PFSK-1 (cell line): ENCODE measurements at regions not wholly inside any gene's neighbourhood (a gene's known extent, or its start where the extent isn't known, plus 50 kb on each side); places are given as distances from the start of the nearest gene placed in this dataset.

Experiments
- FOXP2 ChIP-seq: optimal IDR thresholded peaks from 2 replicates; pipeline ENCODE3; 2011; ENCODE audit warnings: borderline replicate concordance, control low read depth, inconsistent platforms; ENCODE audit not compliant: insufficient read depth; ENCODE audit errors: extremely low read length, extremely low read depth
- POLR2AphosphoS5 ChIP-seq: IDR thresholded peaks from 2 replicates; pipeline ENCODE4 v1.6.1; 2012; ENCODE audit warnings: low read depth, mild to moderate bottlenecking, control low read depth, low read length, moderate library complexity
- SIN3A ChIP-seq: IDR thresholded peaks from 2 replicates; pipeline ENCODE4 v1.6.1; 2012; ENCODE audit warnings: mild to moderate bottlenecking, low read length, moderate library complexity, borderline replicate concordance; ENCODE audit not compliant: insufficient read depth
- TAF1 ChIP-seq: IDR thresholded peaks from 2 replicates; pipeline ENCODE4 v1.6.1; 2012; ENCODE audit warnings: low read length, control low read depth, borderline replicate concordance; ENCODE audit not compliant: insufficient read depth
- TF ChIP-seq, protein P1 (sequence below), 2 experiments: IDR thresholded peaks; 2 replicates each; pipeline versions ENCODE4 v1.6.1 to v1.8.0; 2011 to 2012; ENCODE audit warnings: low read depth in 2 of 2, low read length in 2 of 2, control low read depth in 1 of 2, inconsistent platforms in 1 of 2, mild to moderate bottlenecking in 1 of 2, moderate library complexity in 1 of 2; ENCODE audit not compliant: insufficient read depth in 1 of 2

DNA sequence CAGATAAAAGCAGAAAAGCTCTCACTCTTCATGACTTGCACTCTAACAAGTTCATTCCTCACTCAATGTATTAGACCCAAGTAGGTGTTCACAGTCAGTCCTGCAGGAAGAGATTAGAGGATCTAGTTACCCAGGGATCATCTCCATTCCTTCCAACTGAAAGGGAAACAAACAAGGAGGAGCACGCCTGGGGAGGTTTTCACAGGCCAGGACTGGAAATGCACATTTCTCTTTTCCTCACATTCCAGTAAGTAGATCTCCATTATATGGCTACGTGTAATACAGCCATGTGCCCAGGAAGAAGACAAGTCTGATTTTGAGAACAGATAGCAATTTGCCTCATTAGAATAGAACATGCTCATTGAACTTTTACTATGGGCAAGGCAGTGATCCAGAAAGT is 1132.2 kb upstream of the FAM98A start:
- TF ChIP-seq TAF1 (no peak), SIN3A (no peak), POLR2AphosphoS5 (no peak), FOXP2 (no peak)
- TF ChIP-seq, protein P1, sequence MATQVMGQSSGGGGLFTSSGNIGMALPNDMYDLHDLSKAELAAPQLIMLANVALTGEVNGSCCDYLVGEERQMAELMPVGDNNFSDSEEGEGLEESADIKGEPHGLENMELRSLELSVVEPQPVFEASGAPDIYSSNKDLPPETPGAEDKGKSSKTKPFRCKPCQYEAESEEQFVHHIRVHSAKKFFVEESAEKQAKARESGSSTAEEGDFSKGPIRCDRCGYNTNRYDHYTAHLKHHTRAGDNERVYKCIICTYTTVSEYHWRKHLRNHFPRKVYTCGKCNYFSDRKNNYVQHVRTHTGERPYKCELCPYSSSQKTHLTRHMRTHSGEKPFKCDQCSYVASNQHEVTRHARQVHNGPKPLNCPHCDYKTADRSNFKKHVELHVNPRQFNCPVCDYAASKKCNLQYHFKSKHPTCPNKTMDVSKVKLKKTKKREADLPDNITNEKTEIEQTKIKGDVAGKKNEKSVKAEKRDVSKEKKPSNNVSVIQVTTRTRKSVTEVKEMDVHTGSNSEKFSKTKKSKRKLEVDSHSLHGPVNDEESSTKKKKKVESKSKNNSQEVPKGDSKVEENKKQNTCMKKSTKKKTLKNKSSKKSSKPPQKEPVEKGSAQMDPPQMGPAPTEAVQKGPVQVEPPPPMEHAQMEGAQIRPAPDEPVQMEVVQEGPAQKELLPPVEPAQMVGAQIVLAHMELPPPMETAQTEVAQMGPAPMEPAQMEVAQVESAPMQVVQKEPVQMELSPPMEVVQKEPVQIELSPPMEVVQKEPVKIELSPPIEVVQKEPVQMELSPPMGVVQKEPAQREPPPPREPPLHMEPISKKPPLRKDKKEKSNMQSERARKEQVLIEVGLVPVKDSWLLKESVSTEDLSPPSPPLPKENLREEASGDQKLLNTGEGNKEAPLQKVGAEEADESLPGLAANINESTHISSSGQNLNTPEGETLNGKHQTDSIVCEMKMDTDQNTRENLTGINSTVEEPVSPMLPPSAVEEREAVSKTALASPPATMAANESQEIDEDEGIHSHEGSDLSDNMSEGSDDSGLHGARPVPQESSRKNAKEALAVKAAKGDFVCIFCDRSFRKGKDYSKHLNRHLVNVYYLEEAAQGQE (IDR thresholded peaks at IDR 0.05; ENCODE audit: insufficient read depth in 1 of 2, low read depth in 2 of 2, low read length in 2 of 2) = no peak
